ENCODE measurements at regions not wholly inside any gene's neighbourhood (a gene's known extent, or its start where the extent isn't known, plus 50 kb on each side); places are given as distances from the start of the nearest gene placed in this dataset.

- TF ChIP-seq CTCF (IDR thresholded peaks at IDR 0.05) (no peak), POLR2A (IDR thresholded peaks at IDR 0.05) (no peak)
Observed at GRCh38 chr10:124197371-124198124, 104.2 kb upstream of the CHST15 start.
